AG09319 (cell line): ENCODE measurements at regions not wholly inside any gene's neighbourhood (a gene's known extent, or its start where the extent isn't known, plus 50 kb on each side); places are given as distances from the start of the nearest gene placed in this dataset.

ENCODE experiments used
- DNase-seq: peaks from one replicate; pipeline ENCODE4 v3.0.0-alpha.2; 2010; ENCODE audit warnings: low read depth; ENCODE audit errors: extremely low read depth
- TF ChIP-seq, protein P1 (sequence below): IDR thresholded peaks from 2 replicates; pipeline ENCODE4 v1.5.1; 2011; ENCODE audit warnings: low read depth, mild to moderate bottlenecking, inconsistent platforms, low read length, moderate library complexity

DNA sequence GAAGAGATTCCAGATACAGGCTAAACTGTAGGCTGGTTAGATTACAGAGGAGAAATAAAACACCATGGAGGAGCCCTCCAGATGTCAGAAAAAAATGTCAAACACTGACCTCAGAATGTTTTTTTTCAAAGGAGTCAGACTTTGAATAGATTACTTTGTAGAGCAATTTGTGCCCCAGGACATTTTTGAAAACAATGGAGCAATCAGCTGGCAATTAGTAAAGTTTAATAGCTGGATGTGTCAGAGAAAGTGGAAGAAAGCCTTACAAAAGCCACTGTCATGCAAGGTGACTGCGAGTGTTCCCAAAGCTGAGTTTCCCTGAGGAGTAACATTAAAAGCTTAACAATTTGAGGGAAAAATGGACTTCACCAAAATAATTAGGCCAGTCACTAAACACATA is 417.8 kb upstream of the CTNND2 start:
- TF ChIP-seq, protein P1, sequence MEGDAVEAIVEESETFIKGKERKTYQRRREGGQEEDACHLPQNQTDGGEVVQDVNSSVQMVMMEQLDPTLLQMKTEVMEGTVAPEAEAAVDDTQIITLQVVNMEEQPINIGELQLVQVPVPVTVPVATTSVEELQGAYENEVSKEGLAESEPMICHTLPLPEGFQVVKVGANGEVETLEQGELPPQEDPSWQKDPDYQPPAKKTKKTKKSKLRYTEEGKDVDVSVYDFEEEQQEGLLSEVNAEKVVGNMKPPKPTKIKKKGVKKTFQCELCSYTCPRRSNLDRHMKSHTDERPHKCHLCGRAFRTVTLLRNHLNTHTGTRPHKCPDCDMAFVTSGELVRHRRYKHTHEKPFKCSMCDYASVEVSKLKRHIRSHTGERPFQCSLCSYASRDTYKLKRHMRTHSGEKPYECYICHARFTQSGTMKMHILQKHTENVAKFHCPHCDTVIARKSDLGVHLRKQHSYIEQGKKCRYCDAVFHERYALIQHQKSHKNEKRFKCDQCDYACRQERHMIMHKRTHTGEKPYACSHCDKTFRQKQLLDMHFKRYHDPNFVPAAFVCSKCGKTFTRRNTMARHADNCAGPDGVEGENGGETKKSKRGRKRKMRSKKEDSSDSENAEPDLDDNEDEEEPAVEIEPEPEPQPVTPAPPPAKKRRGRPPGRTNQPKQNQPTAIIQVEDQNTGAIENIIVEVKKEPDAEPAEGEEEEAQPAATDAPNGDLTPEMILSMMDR = no peak

DNA sequence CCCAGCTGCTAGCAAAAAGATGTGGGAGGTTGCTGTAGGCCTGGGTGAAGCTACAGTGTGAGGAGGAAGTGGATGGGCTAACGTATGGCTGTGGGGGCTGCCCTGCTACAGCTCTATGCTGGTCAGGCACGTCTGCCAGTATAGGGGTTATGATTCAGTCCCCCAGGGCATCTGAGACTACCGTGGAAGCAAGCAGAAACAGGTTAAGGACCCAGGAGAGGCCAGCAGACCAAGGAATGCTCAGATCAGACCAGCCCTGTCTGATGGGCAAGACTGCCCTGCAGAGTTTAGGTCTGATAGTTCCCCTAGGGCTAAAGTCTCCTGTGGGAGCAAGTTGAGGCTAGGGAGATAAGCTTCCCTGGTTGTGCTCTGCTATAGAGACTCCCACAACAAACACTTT is 416.1 kb upstream of the CTNND2 start:
- DNase-seq = no peak
- TF ChIP-seq, protein P1 = no peak

More for the DNA sequence above, 417.8 kb upstream of the CTNND2 start:
- no peak for DNase-seq

- no peak for DNase-seq
- TF ChIP-seq, protein P1 = no peak
Measured at GRCh38 chr5:12316812-12317211, 412.6 kb upstream of the CTNND2 start.

DNA sequence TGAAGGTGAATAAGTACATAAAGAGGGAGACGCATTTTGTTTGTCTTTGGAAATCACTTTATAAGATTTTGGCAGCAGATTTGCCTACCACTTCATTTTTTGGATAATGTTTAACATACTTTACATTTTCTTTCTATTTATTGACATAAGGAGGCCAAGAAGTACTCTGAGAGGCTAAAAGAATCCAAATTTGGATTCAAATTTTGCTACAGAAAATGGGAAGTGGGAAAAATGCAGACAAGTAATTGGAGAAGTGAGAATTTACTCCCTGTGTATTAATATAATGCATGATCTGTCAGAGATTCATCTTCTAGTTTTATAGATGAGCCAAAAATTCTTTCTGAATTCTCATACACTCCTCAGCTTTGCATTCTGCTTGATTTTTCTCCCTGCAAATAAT is 411.2 kb upstream of the CTNND2 start:
- TF ChIP-seq, protein P1 = no peak

GRCh38 chr5:12313602-12314001 is 409.4 kb upstream of the CTNND2 start:
- no peak for DNase-seq

More for the DNA sequence above, 411.2 kb upstream of the CTNND2 start:
- DNase-seq = no peak

GRCh38 chr5:12312343-12312742 is 408.1 kb upstream of the CTNND2 start:
- TF ChIP-seq, protein P1 = no peak
- DNase-seq = no peak

More at GRCh38 chr5:12313602-12314001, 409.4 kb upstream of the CTNND2 start:
- TF ChIP-seq, protein P1 = no peak

GRCh38 chr5:12294151-12294550 is 389.9 kb upstream of the CTNND2 start:
- TF ChIP-seq, protein P1 = no peak
- no peak for DNase-seq
